ENCODE measurements at regions not wholly inside any gene's neighbourhood (a gene's known extent, or its start where the extent isn't known, plus 50 kb on each side); places are given as distances from the start of the nearest gene placed in this dataset.

DNA sequence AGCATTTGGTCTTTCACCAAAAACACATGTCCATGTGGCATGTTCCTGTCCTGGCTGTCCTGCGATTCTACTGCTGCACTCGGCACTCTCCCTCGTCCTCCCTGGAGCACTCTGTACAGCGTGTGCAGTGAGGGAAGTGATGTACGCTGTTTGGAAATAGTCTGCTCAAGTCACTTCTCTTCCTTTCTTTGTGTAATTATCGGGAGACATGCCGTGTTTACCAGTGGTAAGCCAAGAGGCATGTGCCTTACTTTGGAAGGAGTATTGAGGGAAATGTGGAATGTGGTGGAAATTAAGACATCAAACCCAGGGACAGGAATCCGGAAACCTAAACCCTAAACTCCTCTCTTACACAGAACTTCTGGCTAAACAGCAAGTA is 268.5 kb upstream of the FOXQ1 start:
- Histone ChIP-seq H3K27me3 (ENCODE audit: insufficient read depth, low read length) (no peaks in the 10 kb centered on the region), H3K36me3 (ENCODE audit: insufficient read depth, low read length) (no peaks in the 10 kb centered on the region), H2AFZ (ENCODE audit: low read length, unreplicated experiment) (no peak overlapping the region), H3K4me1 (ENCODE audit: control insufficient read depth, insufficient read depth, low read length, unreplicated experiment) (no peaks in the 10 kb centered on the region), H3K27ac (ENCODE audit: low read depth, low read length) (no peak overlapping the region), H3K79me2 (ENCODE audit: control insufficient read depth, insufficient read depth, low read length, unreplicated experiment) (no peaks in the 10 kb centered on the region), H3K4me3 (ENCODE audit: low read depth, low read length) (no peak overlapping the region)

DNA sequence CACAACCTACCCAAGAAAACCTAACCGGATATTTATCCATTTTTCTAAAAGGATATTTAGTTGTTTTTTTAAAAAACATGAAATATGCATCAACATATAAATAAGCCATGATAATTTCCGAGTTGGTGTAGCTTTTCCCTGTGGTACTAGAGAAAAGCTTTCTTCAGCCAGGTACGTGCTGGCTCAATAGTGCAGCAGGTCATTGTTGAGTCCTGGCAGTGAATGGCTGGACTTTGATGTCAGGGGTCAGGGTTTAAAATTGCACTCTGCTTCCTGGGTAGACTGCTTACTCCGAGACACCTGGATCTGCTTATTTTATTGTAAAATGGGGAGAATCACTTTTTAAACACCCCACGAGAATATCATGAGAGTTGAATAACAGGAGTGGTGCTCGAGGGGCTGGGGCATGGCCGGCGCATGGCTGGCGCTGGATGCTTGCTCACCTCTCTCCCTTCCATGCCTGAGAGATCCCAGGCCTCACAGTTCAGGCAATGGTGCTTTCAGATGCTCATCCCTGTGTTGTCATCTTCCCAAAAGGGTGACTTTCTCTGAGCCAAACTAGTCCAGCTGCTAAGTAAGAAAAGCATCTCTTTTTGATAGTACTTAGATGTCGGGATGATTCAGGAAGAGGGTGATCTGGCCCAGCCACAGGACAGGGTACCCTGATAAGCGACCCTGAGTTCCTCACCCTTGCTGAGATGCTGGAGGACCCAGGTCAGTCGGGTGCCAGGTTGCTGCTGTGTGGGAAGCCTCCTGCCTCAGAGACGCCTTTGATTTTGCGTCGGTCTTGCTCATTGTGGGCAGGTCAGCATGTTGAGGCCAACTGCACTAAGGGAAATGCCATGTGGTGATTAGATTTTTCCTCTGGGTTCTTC is 269.1 kb upstream of the FOXQ1 start:
- no peaks in the 10 kb centered on the region for H3K79me2 ChIP-seq (ENCODE audit: control insufficient read depth, insufficient read depth, low read length, unreplicated experiment)
- H2AFZ ChIP-seq (ENCODE audit: low read length, unreplicated experiment) = no peak overlapping the region
- H3K27me3 ChIP-seq (ENCODE audit: insufficient read depth, low read length) = no peaks in the 10 kb centered on the region
- H3K36me3 ChIP-seq (ENCODE audit: insufficient read depth, low read length) = no peaks in the 10 kb centered on the region
- no peak overlapping the region for H3K4me3 ChIP-seq (ENCODE audit: low read depth, low read length)
- H3K27ac ChIP-seq (ENCODE audit: low read depth, low read length) = no peak overlapping the region
- no peaks in the 10 kb centered on the region for H3K4me1 ChIP-seq (ENCODE audit: control insufficient read depth, insufficient read depth, low read length, unreplicated experiment)

DNA sequence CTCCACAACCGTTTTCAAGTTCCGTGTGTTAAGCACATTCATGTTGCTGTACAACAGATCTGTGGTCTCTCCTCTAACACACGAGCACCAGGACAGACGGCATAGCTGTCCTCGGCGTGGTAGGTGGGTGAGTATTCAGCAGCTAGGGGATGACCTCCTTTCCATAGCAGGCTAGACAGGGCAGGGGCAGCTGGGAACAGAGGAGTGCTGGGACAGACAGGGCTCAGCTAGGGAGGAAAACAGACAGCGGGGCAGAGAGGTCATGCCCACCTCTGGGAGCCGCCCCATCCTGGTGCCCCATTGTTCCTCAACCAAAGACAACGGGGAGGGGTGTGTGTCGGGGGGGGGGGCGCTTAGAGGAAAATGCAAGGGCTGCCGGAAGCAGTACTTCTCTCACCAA is 271.5 kb upstream of the FOXQ1 start:
- Histone ChIP-seq H3K4me1 (ENCODE audit: control insufficient read depth, insufficient read depth, low read length, unreplicated experiment) (no peaks in the 10 kb centered on the region), H3K4me3 (ENCODE audit: low read depth, low read length) (no peak overlapping the region), H3K79me2 (ENCODE audit: control insufficient read depth, insufficient read depth, low read length, unreplicated experiment) (no peaks in the 10 kb centered on the region), H3K36me3 (ENCODE audit: insufficient read depth, low read length) (no peaks in the 10 kb centered on the region), H2AFZ (ENCODE audit: low read length, unreplicated experiment) (no peak overlapping the region), H3K27ac (ENCODE audit: low read depth, low read length) (no peak overlapping the region), H3K27me3 (ENCODE audit: insufficient read depth, low read length) (no peaks in the 10 kb centered on the region)

GRCh38 chr6:1039746-1040145 is 272.2 kb upstream of the FOXQ1 start:
- no peak overlapping the region for H2AFZ ChIP-seq (ENCODE audit: low read length, unreplicated experiment)
- no peaks in the 10 kb centered on the region for H3K4me1 ChIP-seq (ENCODE audit: control insufficient read depth, insufficient read depth, low read length, unreplicated experiment)
- H3K27me3 ChIP-seq (ENCODE audit: insufficient read depth, low read length) = no peaks in the 10 kb centered on the region
- no peak overlapping the region for H3K4me3 ChIP-seq (ENCODE audit: low read depth, low read length)
- H3K79me2 ChIP-seq (ENCODE audit: control insufficient read depth, insufficient read depth, low read length, unreplicated experiment) = no peaks in the 10 kb centered on the region
- H3K27ac ChIP-seq (ENCODE audit: low read depth, low read length) = no peak overlapping the region
- H3K36me3 ChIP-seq (ENCODE audit: insufficient read depth, low read length) = no peaks in the 10 kb centered on the region

DNA sequence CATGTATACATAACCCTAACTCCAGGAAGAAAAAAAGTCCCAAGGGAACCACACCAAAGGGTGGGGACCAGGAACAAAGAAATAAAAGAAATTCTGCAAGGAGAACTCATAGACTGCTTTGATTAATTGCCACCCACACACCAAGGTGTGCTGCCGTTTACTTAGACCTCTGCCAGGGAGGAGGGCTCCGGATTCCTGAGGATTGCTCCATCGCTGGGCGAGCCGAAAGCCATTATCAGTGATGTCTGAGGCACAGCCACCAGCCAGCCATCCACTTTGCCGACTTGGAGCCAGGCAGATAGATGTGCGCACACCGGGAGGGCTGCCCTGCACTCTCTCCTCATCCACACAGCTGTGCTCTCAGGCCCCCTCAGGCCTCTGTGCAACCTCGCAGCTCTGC is 272.7 kb upstream of the FOXQ1 start:
- Histone ChIP-seq H3K27me3 (ENCODE audit: insufficient read depth, low read length) (no peaks in the 10 kb centered on the region), H3K79me2 (ENCODE audit: control insufficient read depth, insufficient read depth, low read length, unreplicated experiment) (no peaks in the 10 kb centered on the region), H3K27ac (ENCODE audit: low read depth, low read length) (no peak overlapping the region), H3K4me3 (ENCODE audit: low read depth, low read length) (no peak overlapping the region), H3K36me3 (ENCODE audit: insufficient read depth, low read length) (no peaks in the 10 kb centered on the region), H2AFZ (ENCODE audit: low read length, unreplicated experiment) (no peak overlapping the region), H3K4me1 (ENCODE audit: control insufficient read depth, insufficient read depth, low read length, unreplicated experiment) (no peaks in the 10 kb centered on the region)

DNA sequence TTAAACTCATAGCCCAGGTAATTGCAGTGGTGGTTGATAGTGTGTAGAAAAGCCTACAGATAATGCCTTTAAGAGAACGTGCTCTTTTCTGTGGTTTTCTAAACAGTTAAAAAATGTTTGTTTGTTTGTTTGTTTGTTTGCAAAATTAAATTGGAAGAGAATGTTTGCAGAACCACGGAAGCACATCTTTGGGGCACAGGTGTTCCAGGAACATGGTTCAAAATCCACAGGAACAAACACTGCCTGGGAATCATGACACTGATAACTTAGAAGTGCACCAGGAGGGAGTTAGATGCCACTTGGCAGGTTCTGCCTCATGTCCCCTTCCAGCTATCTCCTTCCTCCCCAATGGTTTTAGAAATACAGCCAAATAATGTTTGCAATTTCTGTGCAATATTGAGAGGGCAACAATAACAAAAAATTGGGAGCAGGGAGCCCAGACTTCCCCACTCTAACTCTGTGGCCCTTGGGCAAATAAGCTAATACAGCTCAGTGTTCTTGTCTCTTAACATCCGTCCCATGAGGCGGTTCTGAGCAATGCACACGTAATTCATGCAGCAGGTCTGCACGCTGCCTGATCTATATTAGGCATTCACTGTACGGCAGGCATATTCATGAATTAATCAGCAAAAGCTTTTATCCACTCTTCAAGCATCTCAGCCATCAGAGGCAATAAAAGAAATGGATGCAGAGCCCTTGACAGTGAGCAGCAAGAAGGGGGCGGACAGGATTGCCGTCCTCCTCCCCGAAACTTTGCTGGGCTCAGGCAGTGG is 274.3 kb upstream of the FOXQ1 start:
- no peaks in the 10 kb centered on the region for H3K36me3 ChIP-seq (ENCODE audit: insufficient read depth, low read length)
- no peaks in the 10 kb centered on the region for H3K79me2 ChIP-seq (ENCODE audit: control insufficient read depth, insufficient read depth, low read length, unreplicated experiment)
- H3K4me1 ChIP-seq (ENCODE audit: control insufficient read depth, insufficient read depth, low read length, unreplicated experiment) = no peaks in the 10 kb centered on the region
- no peak overlapping the region for H3K4me3 ChIP-seq (ENCODE audit: low read depth, low read length)
- H3K27ac ChIP-seq (ENCODE audit: low read depth, low read length) = no peak overlapping the region
- no peaks in the 10 kb centered on the region for H3K27me3 ChIP-seq (ENCODE audit: insufficient read depth, low read length)
- no peak overlapping the region for H2AFZ ChIP-seq (ENCODE audit: low read length, unreplicated experiment)

DNA sequence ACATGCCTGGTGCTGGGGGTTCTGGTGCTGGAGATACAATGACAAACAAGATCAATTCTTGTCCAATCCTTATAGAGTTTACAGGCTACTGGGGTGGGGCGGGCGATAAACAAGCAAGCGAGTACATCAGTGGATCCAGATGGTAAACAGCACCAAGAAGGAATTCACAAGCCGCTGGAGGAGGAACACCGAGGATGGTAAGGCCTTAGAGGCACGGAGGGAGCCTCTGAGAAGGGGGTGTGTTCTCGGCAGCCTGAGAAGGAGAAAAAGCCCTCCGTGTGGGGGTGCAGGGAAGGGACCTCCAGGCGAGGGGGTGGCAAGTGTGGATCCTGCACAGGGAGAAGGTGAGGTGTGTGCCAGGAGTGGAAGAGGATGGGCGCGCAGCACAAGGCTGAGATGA is 276.5 kb upstream of the FOXQ1 start:
- H3K27me3 ChIP-seq (ENCODE audit: insufficient read depth, low read length) = no peaks in the 10 kb centered on the region
- H3K36me3 ChIP-seq (ENCODE audit: insufficient read depth, low read length) = no peaks in the 10 kb centered on the region
- no peak overlapping the region for H3K27ac ChIP-seq (ENCODE audit: low read depth, low read length)
- H2AFZ ChIP-seq (ENCODE audit: low read length, unreplicated experiment) = no peak overlapping the region
- no peaks in the 10 kb centered on the region for H3K4me1 ChIP-seq (ENCODE audit: control insufficient read depth, insufficient read depth, low read length, unreplicated experiment)
- H3K4me3 ChIP-seq (ENCODE audit: low read depth, low read length) = no peak overlapping the region
- no peaks in the 10 kb centered on the region for H3K79me2 ChIP-seq (ENCODE audit: control insufficient read depth, insufficient read depth, low read length, unreplicated experiment)

GRCh38 chr6:1031720-1032119 is 280.2 kb upstream of the FOXQ1 start:
- H3K27ac ChIP-seq (ENCODE audit: low read depth, low read length) = no peak overlapping the region
- H3K27me3 ChIP-seq (ENCODE audit: insufficient read depth, low read length) = no peaks in the 10 kb centered on the region
- no peak overlapping the region for H3K4me3 ChIP-seq (ENCODE audit: low read depth, low read length)
- H3K4me1 ChIP-seq (ENCODE audit: control insufficient read depth, insufficient read depth, low read length, unreplicated experiment) = no peaks in the 10 kb centered on the region
- H3K36me3 ChIP-seq (ENCODE audit: insufficient read depth, low read length) = no peaks in the 10 kb centered on the region
- H3K79me2 ChIP-seq (ENCODE audit: control insufficient read depth, insufficient read depth, low read length, unreplicated experiment) = no peaks in the 10 kb centered on the region
- H2AFZ ChIP-seq (ENCODE audit: low read length, unreplicated experiment) = no peak overlapping the region

DNA sequence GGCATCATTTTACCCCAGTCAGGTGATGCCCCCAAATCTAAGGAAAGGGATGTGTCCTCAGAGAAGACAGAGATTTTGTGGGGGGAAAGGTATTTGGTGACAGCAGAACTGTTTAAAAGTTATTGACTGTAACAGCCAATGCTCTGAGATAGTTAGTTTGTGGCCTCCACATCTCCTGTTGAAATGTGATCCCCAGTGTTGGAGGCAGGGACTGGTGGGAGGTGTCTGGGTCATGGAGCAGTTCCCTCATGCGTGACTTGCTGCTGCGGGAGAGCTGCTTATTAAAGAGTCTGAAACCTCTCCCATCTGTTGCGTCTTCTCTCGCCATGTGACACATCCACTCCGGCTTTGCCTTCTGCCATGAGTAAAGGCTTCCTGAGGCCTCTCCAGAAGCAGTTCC is 282.8 kb upstream of the FOXQ1 start:
- H3K36me3 ChIP-seq (ENCODE audit: insufficient read depth, low read length) = no peaks in the 10 kb centered on the region
- no peak overlapping the region for H3K27ac ChIP-seq (ENCODE audit: low read depth, low read length)
- H3K27me3 ChIP-seq (ENCODE audit: insufficient read depth, low read length) = no peaks in the 10 kb centered on the region
- H3K4me1 ChIP-seq (ENCODE audit: control insufficient read depth, insufficient read depth, low read length, unreplicated experiment) = no peaks in the 10 kb centered on the region
- H2AFZ ChIP-seq (ENCODE audit: low read length, unreplicated experiment) = no peak overlapping the region
- H3K4me3 ChIP-seq (ENCODE audit: low read depth, low read length) = no peak overlapping the region
- no peaks in the 10 kb centered on the region for H3K79me2 ChIP-seq (ENCODE audit: control insufficient read depth, insufficient read depth, low read length, unreplicated experiment)

DNA sequence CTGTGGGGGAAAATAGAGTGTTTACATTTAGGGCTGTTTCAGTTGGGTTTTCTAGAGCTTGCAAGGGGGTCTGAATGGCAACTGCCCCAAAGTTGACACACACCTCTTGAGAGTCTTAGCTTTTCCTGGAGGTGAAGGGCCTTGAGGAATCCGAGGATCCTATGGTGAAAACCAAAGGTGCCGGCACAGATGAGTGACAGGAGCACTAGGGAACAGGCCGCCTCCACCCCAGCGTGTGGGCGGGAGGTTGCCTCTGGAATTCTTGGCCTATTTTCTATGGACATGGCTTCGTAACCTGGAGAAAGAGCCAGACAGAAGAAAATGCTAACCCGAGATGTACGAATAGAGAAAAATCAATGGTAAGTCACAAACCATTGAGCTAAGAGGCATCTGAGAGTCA is 283.2 kb upstream of the FOXQ1 start:
- Histone ChIP-seq H3K4me1 (ENCODE audit: control insufficient read depth, insufficient read depth, low read length, unreplicated experiment) (no peaks in the 10 kb centered on the region), H3K27ac (ENCODE audit: low read depth, low read length) (no peak overlapping the region), H3K4me3 (ENCODE audit: low read depth, low read length) (no peak overlapping the region), H3K27me3 (ENCODE audit: insufficient read depth, low read length) (no peaks in the 10 kb centered on the region), H2AFZ (ENCODE audit: low read length, unreplicated experiment) (no peak overlapping the region), H3K79me2 (ENCODE audit: control insufficient read depth, insufficient read depth, low read length, unreplicated experiment) (no peaks in the 10 kb centered on the region), H3K36me3 (ENCODE audit: insufficient read depth, low read length) (no peaks in the 10 kb centered on the region)
